ENCODE measurements at regions not wholly inside any gene's neighbourhood (a gene's known extent, or its start where the extent isn't known, plus 50 kb on each side); places are given as distances from the start of the nearest gene placed in this dataset.
"Not testable (repeated sequence)": the region's sequence is repeated elsewhere in the genome, so short reads cannot be mapped to it uniquely, and the experiment has no call there.

DNA sequence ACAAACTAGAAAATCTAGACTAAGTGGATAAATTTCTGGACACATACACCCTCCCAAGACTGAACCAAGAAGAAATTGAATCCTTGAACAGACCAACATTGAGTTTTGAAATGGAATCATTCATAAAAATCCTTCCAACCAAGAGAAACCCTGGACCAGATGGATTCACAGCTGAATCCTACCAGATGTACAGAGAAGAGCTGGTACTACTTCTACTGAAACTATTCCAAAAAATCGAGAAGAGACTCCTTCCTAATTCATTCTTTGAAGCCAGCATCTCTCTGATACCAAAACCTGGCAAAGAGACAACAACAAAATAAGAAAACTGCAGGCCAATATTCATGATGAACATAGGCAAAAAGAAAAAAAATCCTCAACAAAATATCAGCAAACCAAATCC is 227.4 kb downstream of the RPAP3 start:
- no peak for DNase-seq

DNA sequence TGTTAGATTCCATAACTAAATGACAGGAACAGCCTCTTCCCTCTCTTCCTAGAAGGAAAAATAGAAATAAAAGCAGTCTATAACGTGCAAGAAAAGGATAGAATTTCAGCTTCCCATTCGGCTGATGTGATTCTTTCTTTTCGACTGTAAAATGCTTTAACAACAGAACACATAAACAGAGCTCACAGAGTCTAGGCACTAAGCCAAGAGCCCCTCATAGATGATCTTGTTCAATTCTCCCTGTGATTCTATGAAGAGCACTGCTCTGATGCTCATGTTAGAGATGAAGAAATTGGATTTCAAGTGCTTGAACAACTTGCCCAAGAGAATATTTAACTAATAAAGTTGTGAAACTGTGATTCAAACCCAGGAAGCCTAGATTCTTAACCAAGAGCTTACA is 232.7 kb downstream of the RPAP3 start:
- no peak for DNase-seq

DNA sequence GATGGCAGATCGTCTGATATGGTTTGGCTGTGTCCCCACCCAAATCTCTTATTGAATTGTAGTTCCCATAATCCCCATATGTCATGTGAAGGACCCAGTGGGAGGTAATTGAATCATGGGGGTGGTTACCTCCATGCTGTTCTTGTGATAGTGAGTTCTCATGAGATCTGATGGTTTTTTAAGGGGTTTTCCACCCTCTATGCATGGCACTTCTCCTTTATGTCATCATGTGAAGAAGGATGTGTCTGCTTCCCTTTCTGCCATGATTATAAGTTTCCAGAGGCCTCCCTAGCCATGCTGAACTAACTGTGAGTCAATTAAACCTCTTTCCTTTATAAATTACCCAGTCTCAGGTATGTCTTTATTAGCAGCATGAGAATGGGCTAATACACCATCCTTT is 235.5 kb downstream of the RPAP3 start:
- not testable (repeated sequence) for DNase-seq

DNA sequence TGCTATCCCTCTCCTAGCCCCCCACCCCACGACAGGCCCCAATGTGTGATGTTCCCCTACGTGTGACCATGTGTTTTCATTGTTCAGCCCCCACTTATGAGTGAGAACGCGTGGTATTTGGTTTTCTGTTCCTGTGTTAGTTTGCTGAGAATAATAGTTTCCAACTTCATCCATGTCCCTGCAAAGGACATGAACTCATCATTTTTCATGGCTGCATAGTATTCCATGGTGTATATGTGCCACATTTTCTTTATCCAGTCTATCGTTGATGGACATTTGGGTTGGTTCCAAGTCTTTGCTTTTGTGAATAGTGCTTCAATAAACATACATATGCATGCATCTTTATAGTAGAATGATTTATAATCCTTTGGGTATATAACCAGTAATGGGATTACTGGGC is 241.9 kb downstream of the RPAP3 start:
- DNase-seq: not testable (repeated sequence)

DNA sequence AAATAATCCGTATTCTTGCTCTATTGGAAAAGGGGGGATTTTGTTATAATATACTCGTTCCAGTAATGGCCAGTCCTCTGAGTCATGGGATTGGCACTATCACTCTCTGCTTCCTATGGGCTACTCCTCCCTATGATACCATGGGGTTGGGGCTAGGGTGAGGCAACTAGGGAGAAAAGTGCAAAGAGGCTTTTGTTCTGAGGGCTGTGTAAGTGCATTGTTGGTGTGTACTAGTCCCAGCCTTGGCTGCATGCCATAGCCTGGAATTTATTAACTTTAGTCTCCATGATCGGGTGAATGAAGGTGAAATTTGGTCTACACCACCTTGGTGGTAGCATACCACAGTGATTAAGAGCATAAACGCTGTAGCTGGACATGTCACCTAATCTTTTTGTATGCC is 247.6 kb downstream of the RPAP3 start:
- DNase-seq: no peak

DNA sequence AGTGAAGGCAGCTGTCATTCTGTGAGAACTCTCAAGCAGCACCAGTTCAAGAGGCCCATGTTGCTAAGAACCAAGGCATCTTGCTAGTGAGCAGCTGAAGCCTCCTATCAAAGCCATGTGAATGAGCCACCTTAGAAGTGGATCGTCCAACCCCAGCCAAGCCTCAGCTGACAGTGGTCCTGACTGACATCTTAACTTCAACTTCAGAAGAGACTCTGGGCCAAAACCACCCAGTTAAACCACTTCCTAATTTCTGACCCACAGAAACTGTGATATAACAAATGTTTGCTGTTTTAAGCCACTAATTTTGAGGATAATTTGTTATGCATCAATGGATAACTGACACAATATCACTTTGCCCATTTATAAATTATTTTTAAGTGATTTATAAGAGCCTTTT is 256.0 kb downstream of the RPAP3 start:
- DNase-seq: no peak

DNA sequence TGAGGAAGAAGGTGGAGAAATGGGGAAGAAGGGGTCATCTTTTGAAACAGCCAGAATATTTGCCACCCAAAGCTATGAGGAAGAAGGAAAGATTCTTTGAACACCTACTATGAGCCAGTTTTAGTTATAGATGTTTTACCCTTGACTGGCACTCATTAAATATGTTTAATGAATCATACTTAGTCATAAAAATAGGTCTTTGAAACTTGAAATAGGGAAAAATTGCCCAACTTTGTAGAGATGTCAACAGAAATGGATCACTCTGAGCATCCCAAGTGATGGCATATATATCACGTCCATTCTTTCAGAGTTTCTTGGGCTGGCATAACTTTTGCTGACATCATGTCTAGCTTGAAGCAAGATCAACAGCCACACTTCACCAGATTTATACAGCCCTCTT is 263.5 kb downstream of the RPAP3 start:
- no peak for DNase-seq

DNA sequence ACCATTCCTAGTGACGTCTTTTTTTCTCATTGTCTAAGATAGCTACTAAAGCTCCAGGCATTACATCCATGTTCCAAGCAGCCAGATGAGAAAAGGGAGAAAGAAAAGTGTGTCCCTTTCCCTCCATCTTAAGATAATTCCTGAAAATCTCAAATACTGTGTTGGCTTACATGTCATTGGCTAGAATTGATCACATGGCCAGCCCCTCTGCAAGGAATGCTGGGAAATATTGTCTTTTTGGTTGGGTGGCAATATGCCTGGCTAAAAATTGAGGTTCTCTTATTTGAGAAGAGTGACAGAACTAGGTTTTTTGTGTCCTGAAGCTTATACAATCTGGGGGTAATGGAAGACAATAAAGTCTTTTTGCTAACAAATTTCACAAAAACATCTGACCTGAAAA is 264.3 kb downstream of the RPAP3 start:
- DNase-seq: no peak

DNA sequence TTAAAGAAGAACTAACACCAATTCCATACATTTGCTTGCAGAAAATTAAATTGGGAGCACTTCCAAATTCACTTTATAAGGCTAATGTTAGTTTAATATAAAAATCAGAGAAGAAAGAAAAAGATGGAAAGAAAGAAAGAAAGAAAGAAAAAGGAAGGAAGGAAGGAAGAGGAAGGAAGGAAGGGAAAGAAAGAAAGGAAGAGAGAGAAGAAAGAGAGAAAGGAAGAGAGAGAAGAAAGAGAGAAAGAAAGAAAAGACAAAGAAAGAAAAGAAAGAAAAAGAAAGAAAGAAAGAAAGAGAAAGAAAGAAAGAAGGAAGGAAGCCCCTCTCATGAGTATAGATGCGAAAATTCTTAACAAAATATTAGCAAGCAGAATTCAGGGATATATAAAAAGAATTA is 267.7 kb downstream of the RPAP3 start:
- DNase-seq: no peak

DNA sequence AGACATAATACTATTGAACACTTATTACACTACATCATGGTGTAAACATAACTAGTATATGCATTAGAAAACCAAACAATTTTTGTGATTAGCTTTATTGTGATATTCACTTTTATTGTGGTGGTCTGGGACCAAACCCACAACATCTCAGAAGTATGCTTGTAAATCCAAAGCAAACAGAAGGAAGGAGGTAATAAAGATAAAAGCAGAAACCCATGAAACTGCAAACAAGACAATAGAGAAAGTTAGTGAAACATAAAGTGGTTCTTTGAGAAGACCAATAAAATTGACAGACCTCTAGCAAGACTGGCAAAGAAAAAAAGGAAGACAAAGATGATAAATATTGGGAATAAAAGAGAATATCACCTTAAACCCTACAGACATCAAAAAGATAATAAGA is 268.3 kb downstream of the RPAP3 start:
- DNase-seq: no peak

DNA sequence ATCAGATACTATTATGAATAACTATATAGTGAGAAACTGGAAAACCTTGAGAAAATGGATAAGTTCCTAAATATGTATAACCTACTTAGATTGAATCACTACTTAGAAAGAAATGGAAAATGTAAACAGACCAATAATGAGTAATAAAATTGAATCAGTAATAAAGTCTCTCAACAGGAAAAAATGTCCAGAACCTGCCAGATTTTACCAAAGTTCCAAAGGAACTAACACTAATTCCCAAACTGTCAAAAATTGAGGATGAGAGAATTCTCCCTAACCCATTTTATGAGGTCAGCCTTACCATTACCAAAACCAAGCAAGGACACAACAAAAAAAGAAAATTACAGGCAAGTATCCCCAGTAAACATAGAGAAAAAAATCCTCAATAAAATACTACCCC is 272.0 kb downstream of the RPAP3 start:
- no peak for DNase-seq

DNA sequence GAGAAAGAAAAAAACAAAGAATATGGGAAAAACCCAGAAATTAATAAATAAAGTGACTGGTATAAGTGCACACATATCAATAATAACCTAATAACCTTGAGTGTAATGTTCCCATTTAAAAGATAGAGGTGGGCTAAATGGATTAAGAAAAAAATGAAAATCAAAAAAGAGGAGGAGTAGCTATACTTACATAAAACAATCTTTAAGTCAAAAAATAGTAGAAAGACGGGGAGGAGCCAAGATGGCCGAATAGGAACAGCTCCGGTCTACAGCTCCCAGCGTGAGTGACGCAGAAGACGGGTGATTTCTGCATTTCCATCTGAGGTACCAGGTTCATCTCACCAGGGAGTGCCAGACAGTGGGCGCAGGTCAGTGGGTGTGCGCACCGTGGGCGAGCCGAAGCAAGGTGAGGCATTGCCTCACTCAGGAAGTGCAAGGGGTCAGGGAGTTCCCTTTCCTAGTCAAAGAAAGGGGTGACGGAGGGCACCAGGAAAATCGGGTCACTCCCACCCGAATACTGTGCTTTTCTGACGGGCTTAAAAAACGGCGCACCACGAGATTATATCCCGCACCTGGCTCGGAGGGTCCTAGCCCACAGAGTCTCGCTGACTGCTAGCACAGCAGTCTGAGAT is 279.0 kb downstream of the RPAP3 start:
- DNase-seq: not testable (repeated sequence)

DNA sequence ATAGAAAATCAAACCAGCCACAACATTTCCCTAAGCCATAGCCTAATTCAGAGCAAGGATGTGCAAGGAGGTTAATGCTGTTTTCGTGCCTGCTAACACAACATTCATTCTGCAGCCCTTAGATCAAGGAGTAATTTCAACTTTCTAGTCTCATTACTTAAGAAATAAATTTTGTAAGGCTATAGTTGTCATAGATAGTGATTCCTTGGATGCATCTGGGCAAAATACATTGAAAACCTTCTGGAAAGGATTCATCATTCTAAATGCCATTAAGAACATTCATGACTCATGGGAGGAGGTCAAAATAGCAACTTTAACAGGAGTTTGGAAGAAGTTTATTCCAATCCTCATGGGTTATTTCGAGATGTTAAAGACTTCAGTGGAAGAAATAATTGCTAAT is 283.2 kb downstream of the RPAP3 start:
- DNase-seq: no peak

DNA sequence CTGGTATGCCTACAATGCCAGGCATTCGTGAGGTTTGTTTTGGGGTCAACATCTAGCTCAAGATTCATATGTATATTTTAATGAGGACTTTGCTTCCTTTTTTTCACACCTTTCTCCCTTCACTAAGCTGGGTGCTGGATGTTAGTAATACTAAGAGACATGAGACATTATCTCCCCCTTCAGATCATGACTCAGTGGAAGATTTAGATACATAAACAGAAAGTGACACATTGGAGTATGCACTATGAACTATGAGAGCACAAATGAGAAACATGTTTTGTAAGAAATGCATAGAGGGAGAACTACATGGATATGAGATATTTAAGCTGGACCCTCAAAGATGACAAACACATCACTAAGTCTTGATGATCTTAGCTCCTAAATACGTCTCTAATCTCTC is 286.3 kb downstream of the RPAP3 start:
- no peak for DNase-seq

DNA sequence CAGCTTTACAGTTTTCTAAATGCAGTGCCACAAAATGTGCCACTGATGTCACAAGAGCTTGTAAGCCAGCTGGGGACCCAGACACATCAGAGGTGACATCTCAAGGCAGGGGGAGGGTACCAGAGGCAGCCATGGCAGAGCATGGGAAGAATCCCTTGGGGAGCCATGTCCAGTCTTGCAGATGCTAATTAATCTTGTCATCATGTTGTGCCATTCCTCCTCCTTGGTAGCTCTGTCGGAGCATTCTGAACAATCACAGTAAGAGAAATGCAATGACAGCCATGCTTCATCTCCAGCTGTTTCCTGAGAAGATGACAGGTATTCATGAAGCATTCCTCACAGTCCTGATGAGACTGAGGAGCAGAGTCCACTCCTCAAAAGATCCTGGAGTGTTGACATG is 287.9 kb downstream of the RPAP3 start:
- DNase-seq: no peak

DNA sequence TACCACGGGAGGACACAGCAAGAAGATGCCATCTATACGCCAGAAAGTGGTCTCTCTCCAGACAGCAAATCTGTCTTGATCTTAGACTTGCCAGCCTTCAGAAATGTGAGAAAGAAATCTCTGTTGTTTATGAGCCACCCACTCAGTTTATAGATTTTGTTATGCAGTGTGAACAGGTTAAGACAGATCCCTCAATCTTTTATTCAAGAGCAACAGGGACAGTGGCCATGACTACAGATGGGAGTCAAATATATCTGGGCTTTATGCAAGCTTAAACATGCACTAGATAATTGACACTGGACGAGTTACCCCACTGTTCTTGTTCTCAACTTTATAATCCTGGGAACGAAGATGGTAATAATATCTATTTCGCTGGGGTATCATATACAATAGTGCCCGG is 288.7 kb downstream of the RPAP3 start:
- DNase-seq: no peak

DNA sequence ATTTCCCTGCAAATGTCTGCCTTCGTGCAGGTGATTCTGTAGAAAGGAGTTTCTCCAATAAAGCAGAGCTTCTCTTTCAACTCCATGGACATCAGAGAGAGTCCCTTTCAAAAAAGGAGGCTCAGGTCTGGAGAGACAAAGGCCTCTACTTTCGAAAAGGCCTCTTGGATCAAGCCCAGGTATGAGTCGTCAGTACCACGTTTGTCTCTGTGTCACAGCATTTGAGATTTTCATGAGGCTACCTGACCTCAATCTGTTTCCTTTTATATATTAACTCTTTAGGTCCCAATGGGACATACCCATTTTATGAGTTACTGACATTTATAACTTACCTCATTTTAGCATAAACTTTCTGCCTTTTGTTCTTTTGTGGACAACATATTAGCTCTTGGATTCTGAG is 290.8 kb downstream of the RPAP3 start:
- DNase-seq: no peak

DNA sequence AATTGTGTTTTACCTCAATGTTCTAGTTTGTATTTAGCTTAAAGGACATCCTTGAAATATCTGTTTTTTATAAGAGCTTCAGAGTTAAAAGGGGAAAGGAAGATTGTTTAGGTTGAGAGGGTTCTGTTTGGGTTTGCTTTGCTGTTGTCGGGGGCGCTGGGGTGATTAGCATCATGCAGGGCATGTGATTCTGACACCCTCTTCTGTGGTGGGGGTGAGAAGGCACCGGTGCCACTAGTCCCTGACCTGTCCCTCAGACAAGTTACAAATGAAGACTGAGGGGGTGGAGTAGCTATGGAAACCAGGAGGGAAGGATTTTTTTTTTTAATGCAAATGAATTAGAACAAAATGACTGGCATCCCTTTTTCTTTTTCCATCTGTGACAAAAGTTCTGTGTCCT is 291.3 kb downstream of the RPAP3 start:
- no peak for DNase-seq

DNA sequence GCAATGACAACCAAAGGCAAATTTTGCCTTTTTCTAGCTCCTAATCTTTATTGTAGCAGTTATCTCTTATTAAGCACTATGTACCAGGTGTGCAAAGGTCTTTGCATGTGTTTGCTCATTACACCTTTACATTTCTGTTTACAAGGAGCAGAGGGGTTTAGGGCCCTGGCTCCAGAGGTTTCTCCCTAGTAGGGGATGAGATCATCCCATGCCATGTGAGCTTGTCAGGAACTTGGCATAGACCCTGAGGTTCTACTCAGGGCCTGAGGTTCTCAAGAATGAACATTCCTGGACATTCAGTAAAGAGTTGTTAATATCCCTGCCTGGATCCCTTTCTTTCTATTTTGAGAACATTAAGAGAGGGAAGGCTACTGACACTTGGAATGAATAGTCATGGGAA is 292.0 kb downstream of the RPAP3 start:
- no peak for DNase-seq

DNA sequence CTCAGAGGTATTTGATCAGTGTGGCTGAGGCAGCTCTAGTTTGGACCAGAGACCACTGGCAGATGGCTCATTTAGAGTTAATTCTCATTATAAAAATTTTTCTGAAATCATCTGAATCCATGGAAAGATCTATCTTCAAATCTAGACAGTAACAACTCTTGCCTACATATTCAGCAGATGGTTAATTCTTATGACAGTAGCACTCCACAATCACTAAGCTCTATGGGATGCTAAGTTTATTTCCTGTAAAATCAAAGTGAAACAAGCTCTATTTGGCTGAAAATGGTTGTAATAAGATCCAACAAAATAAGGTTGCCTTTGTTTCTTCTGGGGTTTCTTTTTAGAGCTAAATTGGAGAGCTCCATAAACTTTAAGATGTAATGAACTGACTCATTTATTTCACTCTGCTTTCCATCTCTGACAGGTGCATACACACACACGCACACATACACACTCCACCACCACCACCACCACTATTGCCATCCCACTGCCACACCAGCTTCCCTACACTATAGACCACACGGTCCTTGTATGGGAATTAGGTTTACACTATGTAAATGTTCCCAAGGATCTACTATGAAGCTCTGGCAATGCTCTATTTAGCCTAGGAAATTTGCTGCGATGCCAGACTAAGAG is 293.1 kb downstream of the RPAP3 start:
- no peak for DNase-seq

DNA sequence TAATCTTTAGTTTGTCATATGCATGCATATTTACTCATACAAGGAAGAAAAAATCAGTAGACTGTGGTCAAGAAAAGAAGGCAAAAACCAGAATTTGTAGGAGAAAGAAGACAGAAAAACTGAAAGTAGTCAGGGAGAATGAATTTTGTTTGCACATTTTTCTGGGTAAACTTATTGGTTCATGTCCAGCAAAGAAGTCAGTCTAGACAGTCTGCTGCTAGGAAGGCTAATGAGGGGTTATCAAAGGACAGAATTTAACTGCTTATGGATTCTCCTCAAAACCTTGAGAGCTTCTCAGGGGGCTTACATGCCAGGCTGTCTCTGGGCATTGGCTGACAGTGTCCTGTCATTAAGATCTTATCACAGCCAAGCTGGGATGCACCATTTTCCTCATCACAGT is 293.9 kb downstream of the RPAP3 start:
- no peak for DNase-seq

DNA sequence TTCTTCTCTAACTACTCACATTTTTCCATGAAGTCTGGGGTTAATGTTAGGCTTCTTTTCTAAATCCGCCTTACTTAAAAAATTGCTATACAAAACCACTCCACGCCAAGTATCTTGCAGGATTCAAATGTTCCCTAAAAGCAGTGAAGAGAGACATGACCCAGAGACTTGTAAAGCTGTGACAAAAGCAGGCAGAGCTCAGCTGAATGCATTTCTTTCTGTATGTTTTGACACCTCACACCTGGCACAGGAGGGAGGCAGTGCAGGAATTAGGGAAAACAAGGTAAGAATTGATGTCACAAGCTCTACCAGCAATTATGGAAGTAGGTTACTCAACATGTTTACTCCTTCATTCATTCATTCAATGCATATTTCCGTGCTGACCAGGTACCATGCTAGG is 295.0 kb downstream of the RPAP3 start:
- DNase-seq: no peak

DNA sequence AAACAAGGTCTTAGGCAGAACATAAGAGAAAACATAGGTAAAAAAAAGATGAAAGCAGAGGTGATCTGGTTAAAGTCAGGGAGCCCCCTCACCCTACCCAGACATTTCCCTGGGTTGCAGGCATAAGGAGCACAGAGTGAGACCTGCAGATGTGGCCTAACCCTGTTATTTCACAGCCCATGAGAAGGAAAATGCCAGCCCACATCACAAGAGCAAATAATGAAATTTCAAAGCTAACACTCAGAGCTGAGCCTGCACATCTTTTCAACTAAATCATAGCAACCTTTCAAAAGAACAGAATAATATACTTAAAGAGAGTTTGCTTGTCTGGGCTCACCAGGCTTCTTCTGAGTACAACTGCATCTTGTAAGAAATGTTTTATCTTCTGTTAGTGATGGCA is 295.4 kb downstream of the RPAP3 start:
- no peak for DNase-seq

DNA sequence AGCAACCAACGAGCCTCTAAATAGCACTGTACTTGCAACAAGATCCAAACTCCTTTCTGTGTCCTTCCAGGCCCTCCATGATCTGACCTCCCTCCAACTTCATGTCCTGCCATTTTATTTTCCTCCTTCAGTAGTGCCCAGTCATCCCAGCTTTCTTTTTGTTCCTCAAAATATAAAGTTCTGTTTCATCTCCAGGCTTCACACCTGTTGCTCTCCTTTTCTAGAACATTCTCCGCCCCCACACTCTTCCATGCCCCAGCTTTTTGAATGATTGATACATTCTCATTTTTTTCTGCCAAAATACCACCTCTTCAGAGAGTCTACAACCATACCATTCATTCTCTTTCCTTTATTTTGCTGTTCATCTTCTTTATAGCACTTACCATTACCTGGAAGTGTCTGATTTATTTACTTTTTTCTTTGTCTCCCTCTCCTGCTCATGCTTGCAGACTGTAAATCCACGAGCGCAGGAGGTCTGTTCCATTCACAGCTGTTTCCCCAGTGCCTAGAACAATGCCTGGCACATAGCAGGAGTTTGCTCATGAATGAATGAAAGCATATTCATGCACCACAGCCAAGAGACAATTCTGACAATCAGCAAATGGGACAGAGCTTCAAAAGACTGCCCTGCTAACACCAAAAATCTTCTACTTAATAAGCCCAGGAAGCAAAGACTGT is 296.4 kb downstream of the RPAP3 start:
- no peak for DNase-seq
